OCI-M2 (cell line): ENCODE measurements at regions not wholly inside any gene's neighbourhood (a gene's known extent, or its start where the extent isn't known, plus 50 kb on each side); places are given as distances from the start of the nearest gene placed in this dataset.
A peak's percentile ranks its signal among the peaks of the same experiment; 100 is the strongest.
"Not testable (repeated sequence)": the region's sequence is repeated elsewhere in the genome, so short reads cannot be mapped to it uniquely, and the experiment has no call there.

Source experiments
- DNase-seq: peaks from one replicate; lab custom pipeline; 2025; ENCODE audit not compliant: unreplicated experiment; lab: John Stamatoyannopoulos, UW

DNA sequence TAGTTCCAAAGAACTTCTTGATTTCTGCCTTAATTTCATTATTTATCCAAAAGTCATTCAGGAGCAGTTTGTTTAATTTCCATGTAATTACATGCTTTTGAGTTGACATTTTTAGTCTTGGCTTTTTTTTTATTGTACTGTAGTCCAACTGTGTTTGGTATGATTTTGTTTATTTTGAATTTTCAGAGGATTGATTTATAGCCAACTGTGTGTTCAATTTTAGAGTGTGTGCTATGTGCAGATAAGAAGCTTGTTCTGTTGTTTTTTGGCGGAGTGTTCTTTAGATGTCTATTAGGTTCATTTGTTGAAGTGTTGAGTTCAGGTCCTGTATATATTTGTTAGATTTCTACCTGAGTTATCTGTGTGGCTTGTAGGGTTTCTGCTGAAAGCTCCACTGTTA, 533.6 kb downstream of the TRAM1L1 start:
- no peak for DNase-seq

DNA sequence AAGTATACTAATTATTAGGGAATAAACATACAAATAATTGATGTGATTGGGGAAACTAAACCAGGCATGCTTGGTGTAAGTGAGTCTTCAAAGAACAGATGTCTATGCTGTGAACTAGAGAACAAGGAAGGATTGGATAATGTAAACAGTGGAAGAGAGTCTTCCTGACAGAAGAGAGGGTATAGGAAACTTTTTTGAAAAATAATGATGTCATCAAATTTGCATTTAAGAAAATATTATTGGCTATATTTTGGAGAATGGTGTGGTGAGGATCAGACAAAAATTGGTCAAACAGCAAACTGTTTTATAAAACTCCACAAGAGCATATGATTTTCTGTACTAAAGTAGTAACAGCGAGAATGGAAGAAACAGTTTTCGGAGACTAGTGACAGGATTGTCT, 537.7 kb downstream of the TRAM1L1 start:
- no peak for DNase-seq

- no peak for DNase-seq
Observed at GRCh38 chr4:116546759-116547158, 538.6 kb downstream of the TRAM1L1 start.

DNA sequence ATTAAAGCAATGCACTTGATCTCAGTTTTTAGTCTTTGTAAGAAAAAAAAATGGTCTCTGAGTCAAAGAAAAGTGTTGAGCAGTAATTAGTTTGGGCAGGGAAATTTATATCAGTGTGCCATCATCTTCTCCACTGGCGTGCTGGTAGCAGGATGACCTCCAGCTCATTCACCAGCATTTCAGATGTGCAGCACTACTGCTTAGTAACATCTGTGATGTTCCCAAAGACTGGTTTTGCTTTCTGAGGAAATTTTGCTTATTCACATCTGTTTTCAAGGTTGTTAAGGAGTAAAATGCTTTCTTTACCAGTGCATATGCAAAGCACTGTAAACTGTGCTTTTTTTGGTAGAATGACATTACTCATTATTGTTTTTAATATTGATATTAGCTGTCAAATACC, 540.4 kb downstream of the TRAM1L1 start:
- DNase-seq = no peak

- no peak for DNase-seq
Observed at GRCh38 chr4:116539744-116540143, 545.6 kb downstream of the TRAM1L1 start.

GRCh38 chr4:116537828-116538227, 547.5 kb downstream of the TRAM1L1 start:
- no peak for DNase-seq

GRCh38 chr4:116536024-116536423, 549.4 kb downstream of the TRAM1L1 start:
- DNase-seq = not testable (repeated sequence)

- peak; percentile 69 for DNase-seq
Observed at GRCh38 chr4:116531870-116532269, 553.5 kb downstream of the TRAM1L1 start.

DNA sequence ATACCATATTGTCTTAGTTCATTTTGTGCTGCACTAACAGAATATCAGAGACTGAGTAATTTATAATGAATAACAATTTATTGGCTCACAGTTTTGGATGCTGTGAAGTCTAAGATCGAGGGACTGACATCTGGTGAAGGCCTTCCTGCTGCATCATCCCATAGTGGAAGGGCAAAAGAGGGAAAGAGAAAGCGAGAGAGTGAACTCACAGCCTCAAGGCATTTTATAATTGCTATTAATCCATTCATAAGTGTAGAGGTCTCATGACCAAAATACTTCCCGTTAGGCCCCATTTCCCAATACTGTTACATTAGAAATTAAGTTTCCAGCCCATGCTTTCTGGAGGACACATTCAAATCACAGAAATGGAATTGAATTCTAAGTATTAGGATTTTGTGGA, 554.4 kb downstream of the TRAM1L1 start:
- DNase-seq = no peak

GRCh38 chr4:116530048-116530447, 555.3 kb downstream of the TRAM1L1 start:
- DNase-seq = no peak

DNA sequence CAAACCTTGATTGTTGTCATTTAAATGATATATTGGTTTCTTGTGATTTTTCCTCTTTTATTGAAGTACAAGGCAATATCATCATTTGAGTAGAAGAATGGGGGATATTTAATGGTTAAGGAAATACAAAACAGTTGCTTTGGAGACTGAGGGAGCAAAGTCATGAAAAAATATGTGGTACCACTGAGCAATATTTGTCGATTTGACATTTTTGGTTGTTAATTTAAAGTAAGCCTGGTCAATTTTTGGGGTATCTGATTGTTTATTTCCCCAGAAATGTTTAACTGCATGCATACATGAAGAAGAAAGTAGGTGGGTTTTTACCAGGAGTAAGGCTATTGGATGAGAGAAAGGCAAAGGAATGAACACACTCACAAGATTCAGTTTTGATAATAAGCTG, 556.2 kb downstream of the TRAM1L1 start:
- DNase-seq = no peak

DNA sequence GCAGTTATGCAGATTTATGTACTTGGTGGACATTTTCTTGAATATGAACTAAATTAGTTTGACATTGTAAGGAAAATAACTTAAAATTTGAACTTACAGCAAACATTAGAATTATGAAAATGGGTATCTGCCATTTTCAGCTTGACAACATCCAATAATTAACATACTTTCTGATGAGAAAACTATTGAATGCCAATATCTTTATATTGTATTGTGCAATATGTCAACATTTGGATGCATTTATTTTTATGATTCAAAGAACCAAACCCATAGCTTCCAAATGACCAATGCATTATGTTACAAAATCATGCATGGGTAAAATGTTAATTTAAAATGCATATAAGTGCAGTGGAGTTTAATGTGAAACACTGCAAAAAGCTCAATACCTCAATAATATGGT, 562.5 kb downstream of the TRAM1L1 start:
- DNase-seq = no peak

GRCh38 chr4:116520886-116521285, 564.5 kb downstream of the TRAM1L1 start:
- DNase-seq = no peak

DNA sequence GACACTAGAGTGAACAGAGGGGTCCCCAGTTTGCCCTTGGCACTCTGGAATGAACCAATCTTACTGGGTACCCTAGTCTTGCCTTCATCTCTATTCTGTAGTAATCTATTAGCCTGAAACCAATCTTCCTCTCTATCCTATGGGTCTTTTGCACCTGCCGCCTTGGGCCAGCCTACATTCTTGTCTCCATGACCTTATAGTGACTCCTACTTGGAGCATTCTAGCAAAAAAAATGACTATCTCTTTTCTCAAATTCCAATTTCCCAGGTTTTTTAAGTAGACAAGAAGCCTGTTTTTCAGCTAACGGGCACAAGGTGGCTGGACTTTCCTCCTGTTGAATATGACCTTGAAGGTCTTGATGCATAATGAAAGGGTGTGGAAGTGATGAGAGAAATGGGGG, 568.7 kb downstream of the TRAM1L1 start:
- DNase-seq = no peak

DNA sequence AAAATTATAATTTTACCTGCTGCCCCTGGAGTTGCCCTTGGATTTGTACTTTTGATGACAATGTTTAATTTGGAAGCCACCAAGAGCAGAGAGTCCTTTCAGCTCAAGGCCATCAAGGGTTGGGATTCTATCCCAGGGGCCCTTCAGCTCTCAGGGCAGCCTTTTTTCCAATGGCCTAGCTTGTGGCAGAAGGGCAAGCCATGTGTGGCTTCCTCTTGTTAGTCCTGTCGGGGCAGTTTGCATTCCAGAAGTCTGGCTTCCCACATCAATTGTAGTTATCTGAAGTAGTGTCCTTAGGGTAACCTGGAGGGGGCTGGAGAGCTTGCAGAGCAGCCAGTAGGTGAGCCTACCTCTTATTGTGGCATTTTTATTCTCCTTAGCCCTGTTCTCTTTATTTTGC, 569.4 kb downstream of the TRAM1L1 start:
- no peak for DNase-seq

- no peak for DNase-seq
Observed at GRCh38 chr4:116512552-116512951, 572.8 kb downstream of the TRAM1L1 start.

- DNase-seq = no peak
Observed at GRCh38 chr4:116501954-116502353, 583.4 kb downstream of the TRAM1L1 start.

DNA sequence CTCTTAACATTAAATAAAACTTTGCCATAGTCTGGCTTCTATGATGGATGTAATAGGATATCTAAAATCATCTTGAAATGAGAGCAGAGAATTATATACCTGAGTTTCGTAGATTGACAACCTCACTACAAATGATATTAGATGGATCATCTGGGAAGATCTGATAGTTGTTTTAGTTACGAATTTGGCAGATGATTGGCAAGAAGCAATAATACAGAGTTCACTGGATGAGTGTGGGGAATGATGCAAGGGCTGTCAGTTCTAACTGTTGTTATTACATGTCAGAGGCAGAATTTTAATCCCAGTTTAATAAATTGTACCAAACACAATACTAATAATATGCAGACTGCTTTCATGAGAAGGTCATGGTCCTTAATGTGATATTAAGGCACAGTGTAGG, 585.2 kb downstream of the TRAM1L1 start:
- DNase-seq = no peak

DNA sequence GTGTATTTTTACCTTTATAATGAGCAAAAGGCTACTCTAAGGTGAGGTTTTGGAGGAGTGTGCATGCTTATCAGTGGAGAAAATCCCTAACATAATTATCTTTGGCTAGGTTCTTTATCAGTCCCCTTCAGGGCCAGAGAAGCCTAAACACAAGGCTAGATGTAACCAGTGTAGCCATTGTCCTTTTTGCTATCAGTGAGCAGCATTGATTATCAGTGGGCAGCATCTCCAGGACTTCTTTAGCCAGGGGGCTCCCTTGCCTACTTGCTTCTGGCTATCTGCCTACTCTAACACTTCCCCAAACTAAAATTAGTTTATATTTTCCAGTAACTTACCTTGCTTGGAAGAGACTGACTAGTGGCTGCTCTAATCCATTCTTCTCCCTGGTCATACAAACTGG, 595.6 kb downstream of the TRAM1L1 start:
- no peak for DNase-seq

DNA sequence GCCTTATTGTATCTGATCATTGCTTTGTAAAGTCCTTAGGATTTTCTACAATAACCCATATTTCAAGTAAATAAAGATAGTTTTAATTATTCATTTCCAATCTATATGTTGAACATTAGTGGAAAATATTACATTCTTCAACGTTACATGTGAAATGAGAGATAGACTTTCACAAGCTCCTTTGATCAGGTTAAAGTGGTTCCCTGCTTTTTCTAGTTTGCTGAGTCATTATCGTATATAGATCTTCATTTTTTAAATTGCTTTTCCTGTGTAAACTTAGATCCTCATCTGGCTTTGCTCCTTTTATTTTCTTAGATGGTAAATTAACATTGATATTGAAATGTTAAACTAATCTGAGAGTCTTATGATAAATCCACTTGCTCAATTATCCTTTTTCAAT, 599.0 kb downstream of the TRAM1L1 start:
- no peak for DNase-seq

DNA sequence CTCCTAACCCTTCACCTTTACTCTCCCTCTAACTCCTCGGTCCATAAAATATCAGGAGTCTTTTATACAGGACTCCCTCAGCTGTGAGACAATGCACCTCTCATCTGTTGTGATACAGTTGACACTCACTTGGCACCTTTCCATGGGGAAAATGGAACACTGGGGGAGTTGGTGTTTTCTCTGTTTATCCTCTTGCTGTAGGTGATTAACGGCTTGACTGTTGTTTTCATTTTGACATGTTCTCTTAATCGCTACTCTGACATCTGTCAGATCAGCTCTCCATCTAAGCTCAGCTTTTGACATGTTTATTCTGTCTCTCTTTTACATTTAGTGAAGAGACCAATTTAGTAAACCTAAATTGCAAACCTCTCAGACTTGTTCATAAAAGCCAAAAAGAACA, 604.8 kb downstream of the TRAM1L1 start:
- DNase-seq = no peak

- DNase-seq = no peak
Observed at GRCh38 chr4:116478343-116478742, 607.0 kb downstream of the TRAM1L1 start.

DNA sequence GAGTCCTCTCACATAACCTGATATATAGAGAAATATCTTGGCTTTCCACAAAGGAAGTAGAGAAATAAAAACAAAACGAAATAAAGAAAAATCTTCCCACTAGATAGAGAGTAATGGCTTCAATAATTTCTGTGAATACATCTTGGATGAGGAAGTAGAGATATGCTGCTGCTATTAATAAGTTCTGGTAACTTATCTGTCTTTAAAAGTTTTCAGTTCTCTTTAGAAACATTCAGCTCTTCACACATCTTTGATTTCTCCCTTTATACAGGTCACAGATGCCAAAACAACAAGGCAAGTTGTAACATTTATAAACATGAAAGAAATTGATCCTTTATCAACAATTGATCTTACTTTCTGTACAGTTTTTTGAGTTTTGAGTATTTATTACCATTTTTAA, 615.8 kb downstream of the TRAM1L1 start:
- no peak for DNase-seq

- no peak for DNase-seq
Observed at GRCh38 chr4:116453127-116453526, 632.2 kb downstream of the TRAM1L1 start.
